Amygdala (tissue), 56 donors: ENCODE measurements at regions not wholly inside any gene's neighbourhood (a gene's known extent, or its start where the extent isn't known, plus 50 kb on each side); places are given as distances from the start of the nearest gene placed in this dataset.

Experiments
- DNase-seq, 56 donors: peaks; one replicate each; lab custom pipeline; 2025; lab: John Stamatoyannopoulos, UW

DNA sequence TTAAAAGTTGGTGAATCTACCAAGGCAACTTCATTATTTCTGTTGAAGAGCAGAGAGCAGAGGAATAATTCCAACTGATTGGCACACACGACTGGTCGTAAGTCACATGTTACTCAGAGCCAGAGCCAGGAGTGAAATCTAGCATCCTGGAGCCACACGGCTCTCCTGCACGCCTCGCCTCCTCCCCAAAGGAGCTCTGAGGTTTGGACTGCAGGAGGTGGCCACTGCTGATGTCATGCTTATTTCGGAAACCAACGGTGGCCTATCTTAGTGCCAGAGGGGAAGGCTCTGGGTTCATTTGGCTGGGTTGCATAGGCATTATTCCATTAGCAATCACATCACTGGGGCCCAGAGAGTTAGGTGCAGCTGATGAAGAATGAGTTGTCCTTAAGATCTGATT, 123.5 kb upstream of the RALGAPA2 start:
- no peak for DNase-seq

DNA sequence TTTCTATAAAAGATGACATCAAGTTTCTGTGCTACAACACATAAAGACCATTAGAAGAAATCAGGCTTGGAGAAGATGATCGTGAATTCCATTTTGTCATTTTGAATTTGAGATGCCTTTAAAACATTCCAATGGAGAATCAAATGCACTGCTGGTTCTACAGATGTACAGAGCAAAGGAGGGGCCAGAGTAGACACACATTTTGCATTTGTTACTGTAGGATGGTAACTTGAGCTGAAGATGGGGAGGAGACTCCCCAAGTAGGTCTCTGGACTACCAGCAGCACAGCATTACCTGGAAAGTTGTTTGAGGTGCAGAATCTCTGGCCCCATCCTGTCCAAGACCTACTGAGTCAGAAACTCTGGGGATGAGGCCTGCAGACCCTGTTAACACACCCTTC, 121.6 kb upstream of the RALGAPA2 start:
- DNase-seq: no peak

DNA sequence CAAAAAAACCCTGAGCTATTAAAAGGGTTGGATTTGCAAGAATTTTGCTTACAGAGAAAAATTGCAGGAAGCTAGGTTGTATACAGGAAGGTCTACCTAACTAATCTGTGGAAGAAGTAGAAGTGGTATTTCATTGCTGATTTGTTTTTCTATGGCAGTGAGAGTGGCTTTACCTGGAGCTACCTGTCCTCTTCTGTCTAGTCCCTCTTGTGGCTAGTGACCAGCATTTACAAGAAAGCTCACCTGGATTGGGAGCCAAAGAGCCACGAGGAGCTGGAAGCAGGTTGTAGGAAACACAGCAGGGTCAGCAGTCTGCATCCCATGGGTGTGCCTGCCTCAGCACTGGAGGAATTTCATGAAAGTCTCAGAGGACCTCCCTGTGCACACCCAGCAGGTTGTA, 120.3 kb upstream of the RALGAPA2 start:
- no peak for DNase-seq

DNA sequence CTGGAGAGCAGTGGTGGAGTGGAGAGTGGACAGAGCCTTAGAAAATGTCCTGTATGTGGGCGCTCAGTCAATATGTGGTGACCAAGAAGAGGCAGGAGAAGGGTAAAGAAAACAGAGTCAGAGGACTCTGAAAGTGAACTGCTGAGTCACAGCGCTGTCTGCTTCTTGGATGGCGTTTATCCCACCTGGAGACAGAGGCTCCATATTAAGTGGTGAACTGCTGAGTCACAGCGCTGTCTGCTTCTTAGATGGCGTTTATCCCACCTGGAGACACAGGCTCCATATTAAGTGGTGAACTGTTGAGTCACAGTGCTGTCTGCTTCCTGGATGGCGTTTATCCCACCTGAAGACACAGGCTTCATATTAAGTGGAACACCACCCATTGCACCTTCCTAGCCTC, 119.3 kb upstream of the RALGAPA2 start:
- DNase-seq: no peak

DNA sequence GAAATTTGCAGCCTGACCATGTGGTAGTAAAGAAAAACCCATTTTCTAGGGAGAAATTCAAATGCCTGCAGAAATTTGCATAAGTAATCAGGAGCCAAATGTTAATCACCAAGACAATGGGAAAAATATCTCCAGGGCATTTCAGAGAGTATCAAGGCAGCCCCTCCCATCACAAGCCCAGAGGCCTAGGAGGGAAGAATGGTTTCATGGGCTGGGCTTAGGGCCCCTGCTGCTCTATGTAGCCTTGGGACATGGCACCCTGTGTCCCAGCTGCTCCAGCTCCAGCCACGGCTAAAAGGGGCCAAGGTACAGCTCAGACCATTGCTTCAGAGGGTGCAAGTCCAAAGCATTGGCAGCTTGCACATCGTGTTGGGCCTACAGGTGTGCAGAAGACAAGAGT, 117.2 kb upstream of the RALGAPA2 start:
- no peak for DNase-seq

DNA sequence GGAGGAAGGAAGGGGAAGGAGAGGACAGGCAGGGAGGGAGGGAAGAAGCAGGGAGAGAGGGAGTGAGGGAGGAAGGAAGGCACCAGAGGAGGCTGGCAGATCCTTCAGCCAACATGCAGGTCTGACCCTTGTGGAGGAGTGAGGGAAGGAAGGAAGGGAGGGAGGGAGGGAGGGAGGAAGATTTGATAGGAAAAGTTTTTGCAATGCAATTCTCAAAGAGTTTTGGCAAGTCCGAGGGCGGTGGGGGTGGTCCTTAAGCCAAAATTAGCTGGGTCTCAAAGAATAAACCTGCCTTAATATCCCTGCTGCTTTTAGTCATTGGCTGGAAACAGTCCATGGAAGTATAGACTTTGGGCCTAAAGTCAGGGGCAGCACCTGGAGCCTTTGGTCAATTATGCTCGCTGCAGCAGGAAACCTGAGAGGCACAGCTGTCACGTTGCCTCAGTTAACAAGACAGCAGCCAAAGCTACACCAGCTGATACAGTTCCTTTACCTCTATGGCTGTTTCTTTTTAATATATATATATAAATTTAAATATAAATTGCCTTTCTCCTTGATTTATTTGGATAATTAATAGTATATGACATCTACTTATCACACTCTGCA, 115.7 kb upstream of the RALGAPA2 start:
- no peak for DNase-seq

DNA sequence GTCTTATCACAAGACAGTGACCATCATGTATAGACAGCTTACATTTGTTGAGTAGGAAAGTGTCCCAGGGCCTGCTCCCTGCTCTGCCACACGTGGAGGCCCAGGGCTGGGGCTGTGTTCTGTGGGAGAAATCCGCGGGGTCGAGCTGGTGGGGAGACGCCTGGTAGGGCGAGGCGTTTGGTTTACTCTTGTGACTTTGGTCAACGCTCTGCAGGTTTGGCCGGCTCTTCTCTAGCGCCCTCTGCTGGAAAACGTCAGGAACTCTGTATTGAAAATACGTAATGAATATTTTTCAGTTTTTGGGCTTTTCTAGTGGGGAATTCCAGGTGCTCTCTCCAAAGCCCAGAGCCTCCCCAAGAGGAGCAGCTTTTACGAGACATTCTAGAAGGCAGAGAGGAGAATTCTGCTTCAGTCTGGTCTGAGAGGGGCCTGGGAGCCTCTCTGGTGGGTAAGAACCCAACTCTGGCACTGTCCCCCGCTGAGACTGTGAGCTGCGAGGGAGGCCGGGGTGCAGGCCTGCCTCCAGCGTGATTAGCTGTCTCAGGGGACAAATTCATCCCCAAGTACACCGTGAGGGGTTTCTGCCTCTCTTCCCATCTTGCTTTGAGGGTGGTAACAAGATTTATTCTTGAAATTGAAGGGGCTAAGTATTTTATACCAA, 112.6 kb upstream of the RALGAPA2 start:
- peak in 35 of 56 donors; percentile 4 to 55 (median 31) for DNase-seq

DNA sequence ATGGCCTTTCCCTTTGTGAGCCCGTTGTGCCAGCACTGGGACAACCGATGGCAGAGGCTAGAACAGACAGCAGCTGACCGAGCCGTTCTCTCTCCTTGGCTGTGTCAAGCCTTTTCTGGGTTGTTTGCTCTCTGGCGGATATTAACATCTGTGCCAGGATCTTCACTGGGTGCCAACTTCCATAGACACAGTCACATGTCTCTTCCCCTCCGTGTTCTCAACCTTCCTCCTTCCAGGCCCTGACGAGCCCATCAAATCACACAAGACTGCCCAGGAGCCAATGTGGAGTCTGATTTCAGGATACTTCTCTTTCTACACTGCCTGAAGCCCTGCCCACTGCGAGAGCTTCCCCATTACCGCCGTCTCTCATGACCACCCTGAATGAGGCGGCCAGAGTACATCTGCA, 111.0 kb upstream of the RALGAPA2 start:
- DNase-seq: peak in 6 of 56 donors; percentile 10 to 46 (median 14)

DNA sequence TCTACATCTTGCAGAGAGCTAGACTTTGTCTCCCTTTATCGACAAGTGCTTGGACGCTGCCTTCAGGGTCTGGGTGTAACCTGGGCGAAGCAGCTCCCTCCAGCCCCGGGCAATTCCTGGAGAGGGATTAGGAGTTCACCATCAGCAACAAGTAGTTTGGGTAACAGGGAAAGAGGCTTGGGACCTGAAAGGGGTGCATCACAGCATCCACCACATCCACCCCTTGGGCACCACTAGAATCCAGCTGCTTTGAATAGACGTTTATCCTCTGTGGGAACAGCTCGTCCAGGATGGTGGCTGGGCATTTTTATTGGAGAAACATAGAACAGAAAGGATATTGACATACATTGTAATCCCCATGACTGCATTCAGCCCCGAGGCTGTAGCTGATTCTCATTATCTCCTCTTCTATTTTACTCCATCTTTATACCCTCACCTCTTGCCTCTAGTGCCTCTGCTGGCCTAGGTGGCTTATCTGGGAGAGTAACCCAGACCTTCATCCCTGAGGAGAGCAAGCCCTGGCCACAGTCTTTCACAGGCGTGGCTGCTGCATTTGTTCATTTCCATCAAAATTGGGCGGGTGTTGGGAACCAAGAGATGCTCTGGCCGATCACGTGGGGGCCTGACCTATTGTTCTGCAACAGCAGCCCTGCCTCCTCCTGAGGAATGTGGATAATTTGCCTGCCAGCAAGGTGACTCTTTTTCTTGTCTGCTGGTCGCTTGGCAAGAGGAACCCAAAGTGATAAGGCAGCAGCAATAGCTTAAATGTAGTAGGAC, 109.2 kb upstream of the RALGAPA2 start:
- no peak for DNase-seq

DNA sequence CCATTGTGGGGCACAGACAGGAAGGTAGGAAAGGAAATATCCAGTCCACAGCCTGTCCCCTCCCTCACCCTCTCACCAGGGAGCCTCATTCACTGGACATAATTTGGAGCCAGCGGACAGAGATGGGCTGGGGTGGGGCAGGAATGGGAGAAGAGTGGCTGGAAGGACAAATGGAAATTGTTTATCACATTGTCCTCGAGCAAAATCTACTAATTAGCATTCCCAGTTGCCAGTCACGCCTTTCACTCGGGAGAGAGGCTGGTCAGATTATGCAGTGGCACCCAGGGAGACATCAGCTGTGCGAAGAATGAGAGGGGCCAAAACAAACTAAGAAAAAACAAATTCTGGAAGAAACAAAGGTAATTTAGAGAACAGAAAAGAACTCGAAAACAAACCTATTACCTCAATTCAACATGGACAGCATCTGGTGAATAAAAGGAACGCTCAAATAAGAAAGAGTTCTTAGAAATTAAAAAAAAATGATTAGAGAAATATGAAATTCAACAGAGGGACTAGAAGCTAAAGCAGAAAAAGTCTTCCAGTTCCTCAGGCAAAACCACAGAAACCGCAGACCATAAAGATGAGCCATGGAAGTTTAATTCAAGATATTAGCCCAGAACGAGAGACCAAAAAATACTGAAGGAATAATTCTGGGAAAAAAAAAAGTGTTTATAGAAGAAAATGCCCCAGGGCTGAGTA, 108.5 kb upstream of the RALGAPA2 start:
- peak in 6 of 56 donors; percentile 9 to 36 (median 20) for DNase-seq

DNA sequence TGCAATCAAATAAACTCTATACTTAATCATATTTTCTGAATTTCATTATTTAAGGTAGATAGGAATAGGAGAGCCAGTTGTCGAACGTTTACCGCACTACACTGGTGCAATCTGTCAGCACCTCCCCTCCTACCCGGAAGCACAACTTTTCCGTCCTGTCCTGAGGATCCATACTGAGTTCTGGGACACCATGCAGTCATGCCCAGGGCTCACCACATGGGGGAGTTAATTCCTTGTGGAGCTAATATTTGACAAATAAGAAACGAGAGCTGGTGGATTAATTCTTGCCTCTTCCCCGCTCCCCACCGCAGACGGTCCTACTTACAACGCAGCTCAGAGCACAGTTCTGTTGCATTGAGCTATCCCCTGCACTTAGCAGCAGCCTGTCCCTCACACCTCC, 107.7 kb upstream of the RALGAPA2 start:
- DNase-seq: peak in 8 of 56 donors; percentile 7 to 32 (median 14)

DNA sequence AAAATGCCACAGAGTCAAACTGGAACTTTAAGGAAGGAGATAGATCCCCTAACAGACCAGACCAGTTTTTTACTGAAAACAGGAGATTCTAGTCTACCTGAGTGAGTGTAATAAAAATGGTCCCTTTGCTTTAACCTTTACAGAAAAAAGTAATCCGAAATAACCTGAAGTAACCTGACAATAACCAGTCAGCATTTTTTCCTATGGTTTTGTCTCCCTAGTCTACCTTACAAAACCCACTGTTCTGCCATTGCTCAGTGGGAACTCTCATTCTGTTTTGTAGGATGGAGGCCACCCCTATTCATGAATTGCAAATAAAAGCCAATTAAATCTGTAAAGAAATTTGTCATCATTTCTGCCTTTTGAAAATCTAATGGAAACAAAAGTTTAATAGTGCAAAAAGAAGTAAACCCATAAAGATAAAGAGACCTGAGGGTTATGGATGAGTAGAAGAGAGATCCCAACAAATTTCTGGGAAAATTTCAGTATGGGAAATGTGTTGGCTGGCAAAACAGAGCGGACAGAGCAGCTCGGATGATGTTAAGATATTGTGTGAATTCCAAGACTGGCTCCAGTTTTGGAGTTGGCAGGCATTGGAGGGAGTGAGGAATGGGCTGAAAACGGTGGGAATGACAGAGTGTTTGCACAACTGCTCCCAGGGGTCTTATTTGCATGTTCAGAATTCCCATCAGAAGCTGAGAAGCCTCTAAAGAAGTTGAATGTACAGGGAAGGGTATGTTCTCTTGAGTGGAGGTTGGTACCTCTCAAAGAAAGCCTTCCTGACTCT, 104.7 kb upstream of the RALGAPA2 start:
- DNase-seq: no peak

DNA sequence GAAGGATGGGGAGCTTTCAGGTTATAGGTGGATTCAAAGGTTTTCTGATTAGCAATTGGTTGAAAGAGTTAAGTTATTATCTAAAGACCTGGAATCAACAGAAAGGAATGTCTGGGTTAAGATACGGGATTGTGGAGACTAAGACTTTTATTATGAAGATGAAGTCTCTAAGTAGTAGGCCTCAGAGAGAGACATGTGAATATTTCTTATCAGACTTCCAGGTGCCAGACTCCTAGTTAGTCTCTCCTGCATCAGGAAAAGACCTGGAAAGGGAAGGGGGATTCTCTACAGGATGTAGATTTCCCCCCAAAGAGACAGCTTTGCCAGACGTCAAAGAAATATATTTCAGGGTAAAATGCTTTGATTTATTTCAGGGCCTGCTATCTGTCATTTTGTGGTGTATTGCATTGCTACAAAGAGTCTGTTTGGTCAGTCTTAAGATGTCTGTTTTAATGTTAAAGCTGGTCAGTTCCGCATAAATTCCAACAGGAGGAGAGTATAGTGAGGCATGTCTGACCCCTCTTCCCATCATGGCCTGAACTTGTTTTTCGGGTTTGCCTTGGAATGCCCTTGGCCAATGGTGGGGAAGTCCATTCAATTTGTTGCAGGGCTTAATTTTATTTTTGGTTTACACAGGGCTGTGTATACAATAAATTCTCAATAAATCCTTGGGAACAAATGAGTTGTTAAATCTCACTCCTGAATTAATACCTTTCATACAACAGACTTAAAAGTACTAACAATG, 103.4 kb upstream of the RALGAPA2 start:
- DNase-seq: no peak

DNA sequence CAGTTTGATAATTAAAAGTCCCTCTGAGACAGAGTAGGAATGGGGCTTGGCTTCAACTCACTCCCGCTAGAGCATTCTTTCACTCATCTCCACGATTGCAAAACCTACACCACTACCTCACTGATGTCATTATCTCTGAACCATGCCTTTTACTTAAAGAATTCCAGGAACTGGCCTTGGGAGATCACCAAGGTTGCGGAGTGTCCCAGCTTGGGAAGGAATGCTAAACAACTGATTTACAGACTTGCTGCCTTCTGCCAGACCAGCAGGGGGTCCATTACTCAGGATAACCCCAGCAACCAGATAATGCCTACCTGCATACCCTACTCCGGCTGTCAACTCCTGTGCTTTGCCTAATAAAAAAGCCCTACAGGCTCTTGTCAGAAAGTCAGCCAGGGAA, 102.2 kb upstream of the RALGAPA2 start:
- no peak for DNase-seq

DNA sequence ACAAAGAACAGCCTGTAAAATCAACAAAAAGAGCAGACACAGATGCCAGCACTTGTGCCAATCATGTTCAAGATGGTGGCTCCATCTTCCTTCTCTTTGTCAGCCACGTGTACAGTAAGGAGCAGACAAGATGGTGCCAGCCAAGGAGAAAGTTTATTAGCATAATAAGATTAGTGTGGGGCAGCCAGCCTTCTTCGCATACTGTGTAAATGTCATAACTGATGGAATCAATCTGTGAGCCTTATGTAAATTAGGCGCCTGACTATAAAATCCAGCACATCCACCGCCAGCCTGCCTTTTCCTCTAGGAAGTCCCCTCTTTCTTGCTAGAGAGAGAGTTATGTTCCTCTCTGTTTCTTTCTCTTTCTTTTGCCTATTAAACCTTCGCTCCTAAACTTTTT, 99.7 kb upstream of the RALGAPA2 start:
- DNase-seq: no peak

DNA sequence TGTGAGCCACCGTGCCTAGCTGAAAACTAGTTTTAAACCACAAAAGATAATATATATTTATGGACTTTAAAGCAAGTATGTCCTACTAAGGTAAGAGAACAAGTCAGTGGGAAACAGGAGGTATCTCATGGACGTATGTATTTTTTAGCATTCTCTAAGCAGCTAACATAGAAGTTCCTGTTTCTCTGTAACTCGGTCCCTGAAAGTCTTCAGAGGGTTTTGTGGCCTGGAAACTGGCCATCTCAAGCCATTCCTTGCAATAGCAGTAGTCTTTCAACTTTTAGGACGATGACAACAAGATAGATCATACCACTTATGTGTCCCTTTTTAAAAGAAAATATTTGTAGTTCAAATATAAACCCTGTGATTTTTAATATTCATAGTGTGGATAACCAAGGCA, 95.6 kb upstream of the RALGAPA2 start:
- no peak for DNase-seq

DNA sequence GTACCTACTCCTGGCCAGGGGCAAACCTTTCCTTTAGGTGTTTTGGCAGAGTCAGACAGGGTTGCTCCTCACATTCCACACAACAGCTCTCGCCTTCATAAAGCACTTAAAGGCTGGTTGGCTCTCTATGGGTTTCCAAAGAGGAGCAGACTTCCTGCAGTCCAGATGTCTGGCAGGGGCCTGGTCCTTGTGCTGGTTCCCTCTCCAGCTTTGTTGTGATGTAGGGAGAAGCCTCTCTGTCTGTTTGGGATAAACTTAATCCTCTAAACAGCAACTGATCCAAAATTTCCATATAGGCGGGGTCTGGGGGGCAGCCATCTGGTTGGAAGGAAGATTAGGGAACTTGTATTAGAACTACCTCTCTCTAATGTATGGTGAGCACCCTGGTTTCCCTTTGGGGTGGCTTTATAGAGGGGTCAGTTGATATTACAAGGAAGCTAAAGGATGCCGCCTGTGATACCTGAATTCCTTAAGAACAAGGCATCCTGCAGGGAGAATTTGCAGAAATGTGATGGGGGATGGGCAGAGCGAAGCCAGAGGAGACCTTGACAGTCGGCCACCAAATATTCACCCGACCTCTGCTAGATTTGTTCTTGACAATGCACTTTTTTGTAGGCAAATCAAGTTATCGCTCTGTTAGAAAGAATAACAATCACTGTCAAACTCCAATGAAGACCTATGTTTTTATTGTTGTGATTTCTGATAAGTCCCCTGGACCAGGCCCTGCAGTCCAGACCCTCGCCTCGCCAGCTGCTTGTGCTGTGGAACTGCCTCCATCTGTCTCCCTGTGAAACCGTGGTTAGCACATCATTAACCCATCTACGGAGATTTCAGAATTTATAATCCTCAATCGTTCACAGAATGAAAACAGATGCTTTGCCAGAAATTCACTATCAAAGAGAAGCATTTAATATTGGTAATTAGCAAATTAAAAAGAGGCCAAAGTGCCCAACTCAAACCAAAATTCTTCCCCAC, 94.0 kb upstream of the RALGAPA2 start:
- no peak for DNase-seq

DNA sequence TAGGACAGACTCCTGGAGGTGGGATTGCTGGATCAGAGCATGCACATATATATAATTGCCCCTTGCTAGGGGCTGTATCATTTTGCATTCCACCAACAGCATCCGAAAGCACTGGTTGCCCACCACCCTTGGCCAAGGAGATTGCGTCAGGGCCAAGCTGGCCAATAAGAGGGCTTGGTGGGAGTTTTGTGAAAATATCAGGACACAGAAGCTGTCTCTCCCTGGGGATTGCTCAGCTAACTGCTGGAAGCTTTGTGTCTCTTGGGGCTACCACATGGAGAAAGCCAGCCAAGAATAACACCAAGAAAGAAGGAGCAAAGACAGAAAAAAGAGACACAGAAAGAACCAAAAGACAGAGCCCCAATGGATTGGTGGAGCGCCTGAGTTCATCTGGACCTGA, 90.6 kb upstream of the RALGAPA2 start:
- DNase-seq: no peak
